Liver (tissue), 8 donors: ENCODE measurements at regions not wholly inside any gene's neighbourhood (a gene's known extent, or its start where the extent isn't known, plus 50 kb on each side); places are given as distances from the start of the nearest gene placed in this dataset.

ENCODE experiments used
- DNase-seq: peaks from one replicate; pipeline ENCODE4 v3.0.0-alpha.2; 2017; ENCODE audit warnings: low spot score
- H3K27ac ChIP-seq, 2 donors: one replicate each; pipeline ENCODE4 v1.7.0; 2013; ENCODE audit warnings: inconsistent platforms in 2 of 2, low read length in 2 of 2, control low read depth in 1 of 2, low read depth in 1 of 2, mild to moderate bottlenecking in 1 of 2
- H3K27me3 ChIP-seq, 4 donors: one replicate each; pipeline versions ENCODE4 v1.6.1 to v1.7.0; 2013; ENCODE audit warnings: low read length in 3 of 4, inconsistent platforms in 1 of 4, mild to moderate bottlenecking in 1 of 4, moderate library complexity in 1 of 4; ENCODE audit not compliant: control insufficient read depth in 4 of 4, insufficient read depth in 4 of 4
- H3K36me3 ChIP-seq, 4 donors: one replicate each; pipeline versions ENCODE4 v1.6.1 to v1.7.0; 2013; ENCODE audit warnings: low read length in 3 of 4, mild to moderate bottlenecking in 3 of 4, low read depth in 1 of 4, moderate library complexity in 1 of 4; ENCODE audit not compliant: control insufficient read depth in 4 of 4, insufficient read depth in 3 of 4
- H3K4me1 ChIP-seq, 4 donors: one replicate each; pipeline versions ENCODE4 v1.6.1 to v1.7.0; 2013; ENCODE audit warnings: low read length in 3 of 4, mild to moderate bottlenecking in 3 of 4, moderate library complexity in 1 of 4; ENCODE audit not compliant: control insufficient read depth in 4 of 4, insufficient read depth in 4 of 4
- H3K4me3 ChIP-seq, 3 donors: one replicate each; pipeline versions ENCODE4 v1.6.1 to v1.7.0; 2013; ENCODE audit warnings: low read length in 3 of 3, control low read depth in 1 of 3, low read depth in 1 of 3, mild to moderate bottlenecking in 1 of 3
- H3K9ac ChIP-seq, 2 donors: one replicate each; pipeline ENCODE4 v1.7.0; 2013; ENCODE audit warnings: low read length in 2 of 2, mild to moderate bottlenecking in 2 of 2, moderate library complexity in 2 of 2, control low read depth in 1 of 2, low read depth in 1 of 2
- H3K9me3 ChIP-seq, 4 donors: one replicate each; pipeline versions ENCODE4 v1.6.1 to v1.7.0; 2013; ENCODE audit warnings: low read length in 3 of 4; ENCODE audit not compliant: control insufficient read depth in 4 of 4
- EGR1 ChIP-seq, 2 donors: IDR thresholded peaks; 2 replicates each; pipeline ENCODE4 v1.6.1; 2016 to 2018; ENCODE audit warnings: antibody characterized with exemption in 2 of 2, low read depth in 2 of 2
- FOXA1 ChIP-seq: IDR thresholded peaks from 2 replicates; pipeline ENCODE4 v1.6.1; 2016; ENCODE audit warnings: antibody characterized with exemption
- FOXA2 ChIP-seq: IDR thresholded peaks from 2 replicates; pipeline ENCODE4 v1.6.1; 2016; ENCODE audit warnings: antibody characterized with exemption
- GABPA ChIP-seq, 2 donors: IDR thresholded peaks in 1 of 2; conservative IDR thresholded peaks in 1 of 2; 2 replicates each; pipeline ENCODE4 v1.6.1; 2016; ENCODE audit warnings: antibody characterized with exemption in 2 of 2, mild to moderate bottlenecking in 1 of 2, moderate library complexity in 1 of 2
- HNF4A ChIP-seq, 2 donors: conservative IDR thresholded peaks; 2 replicates each; pipeline ENCODE4 v1.6.1; 2016; ENCODE audit warnings: antibody characterized with exemption in 2 of 2, mild to moderate bottlenecking in 2 of 2
- HNF4G ChIP-seq: IDR thresholded peaks from 2 replicates; pipeline ENCODE4 v1.6.1; 2016; ENCODE audit warnings: antibody characterized with exemption
- JUND ChIP-seq, 2 donors: IDR thresholded peaks; 2 replicates each; pipeline ENCODE4 v1.6.1; 2016; ENCODE audit warnings: antibody characterized with exemption in 2 of 2
- NR2F2 ChIP-seq: IDR thresholded peaks from 2 replicates; pipeline ENCODE4 v1.6.1; 2016; ENCODE audit warnings: antibody characterized with exemption
- RAD21 ChIP-seq, 2 donors: IDR thresholded peaks; 2 replicates each; pipeline ENCODE4 v1.6.1; 2016; ENCODE audit warnings: antibody characterized with exemption in 2 of 2, mild to moderate bottlenecking in 2 of 2
- RXRA ChIP-seq, 2 donors: IDR thresholded peaks; 2 replicates each; pipeline ENCODE4 v1.6.1; 2017 to 2018; ENCODE audit warnings: antibody characterized with exemption in 2 of 2, mild to moderate bottlenecking in 1 of 2
- SP1 ChIP-seq: IDR thresholded peaks from 2 replicates; pipeline ENCODE4 v1.6.1; 2018; ENCODE audit warnings: antibody characterized with exemption, mild to moderate bottlenecking
- TAF1 ChIP-seq: conservative IDR thresholded peaks from 2 replicates; pipeline ENCODE4 v1.6.1; 2016; ENCODE audit warnings: antibody characterized with exemption, mild to moderate bottlenecking
- YY1 ChIP-seq: IDR thresholded peaks from 2 replicates; pipeline ENCODE4 v1.6.1; 2016; ENCODE audit warnings: antibody characterized with exemption, mild to moderate bottlenecking
- WGBS: extraction: QIAGEN DNeasy Blood & Tissue Kit; methylation state at CpG from one replicate; pipeline ENCODE4 v1.1.7; 2013; 5-methylcytosine and 5-hydroxymethylcytosine counted together
- TF ChIP-seq, protein P1 (sequence below): IDR thresholded peaks from 2 replicates; pipeline ENCODE4 v1.6.1; 2016; ENCODE audit warnings: antibody characterized with exemption
- TF ChIP-seq, protein P2 (sequence below): IDR thresholded peaks from 2 replicates; pipeline ENCODE4 v1.6.1; 2016; ENCODE audit warnings: antibody characterized with exemption
- TF ChIP-seq, protein P3 (sequence below): IDR thresholded peaks from 2 replicates; pipeline ENCODE4 v1.6.1; 2016; ENCODE audit warnings: antibody characterized with exemption
- TF ChIP-seq, protein P4 (sequence below): fragments of 150-350 bp; IDR thresholded peaks from 2 replicates; pipeline ENCODE4 v1.5.1; 2017; ENCODE audit warnings: improper control_type of control experiment, low read depth, low read length; ENCODE audit not compliant: missing input control
- TF ChIP-seq, protein P5 (sequence below): IDR thresholded peaks from 2 replicates; pipeline ENCODE4 v1.6.1; 2016; ENCODE audit warnings: antibody characterized with exemption, mild to moderate bottlenecking
- donor health status: healthy.
- donor health status: healthy.
- donor health status: healthy.
- donor health status: healthy.
- donor health status: healthy.

DNA sequence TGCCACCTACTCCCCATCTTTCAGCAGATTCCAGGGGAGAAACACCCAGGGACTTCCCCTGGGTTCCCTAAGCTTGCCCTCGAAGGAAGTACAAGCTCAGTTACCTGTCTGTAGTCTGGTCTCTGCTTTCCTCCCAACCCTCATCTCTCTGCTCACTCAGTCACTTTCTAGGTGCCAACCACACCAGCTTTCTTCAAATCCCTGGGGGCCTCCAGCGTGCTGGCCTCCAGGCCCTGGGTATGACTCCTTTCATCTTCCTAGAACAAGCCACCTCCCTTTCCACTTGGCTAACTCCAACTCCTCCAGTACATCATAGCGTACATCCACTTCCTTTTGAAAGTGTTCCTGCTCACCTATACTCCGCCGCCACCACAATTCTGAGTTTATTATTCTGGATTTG lies 222.6 kb downstream of the SNX18 start (continued):
- TF ChIP-seq, protein P1, sequence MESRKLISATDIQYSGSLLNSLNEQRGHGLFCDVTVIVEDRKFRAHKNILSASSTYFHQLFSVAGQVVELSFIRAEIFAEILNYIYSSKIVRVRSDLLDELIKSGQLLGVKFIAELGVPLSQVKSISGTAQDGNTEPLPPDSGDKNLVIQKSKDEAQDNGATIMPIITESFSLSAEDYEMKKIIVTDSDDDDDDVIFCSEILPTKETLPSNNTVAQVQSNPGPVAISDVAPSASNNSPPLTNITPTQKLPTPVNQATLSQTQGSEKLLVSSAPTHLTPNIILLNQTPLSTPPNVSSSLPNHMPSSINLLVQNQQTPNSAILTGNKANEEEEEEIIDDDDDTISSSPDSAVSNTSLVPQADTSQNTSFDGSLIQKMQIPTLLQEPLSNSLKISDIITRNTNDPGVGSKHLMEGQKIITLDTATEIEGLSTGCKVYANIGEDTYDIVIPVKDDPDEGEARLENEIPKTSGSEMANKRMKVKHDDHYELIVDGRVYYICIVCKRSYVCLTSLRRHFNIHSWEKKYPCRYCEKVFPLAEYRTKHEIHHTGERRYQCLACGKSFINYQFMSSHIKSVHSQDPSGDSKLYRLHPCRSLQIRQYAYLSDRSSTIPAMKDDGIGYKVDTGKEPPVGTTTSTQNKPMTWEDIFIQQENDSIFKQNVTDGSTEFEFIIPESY, result no peak

DNA sequence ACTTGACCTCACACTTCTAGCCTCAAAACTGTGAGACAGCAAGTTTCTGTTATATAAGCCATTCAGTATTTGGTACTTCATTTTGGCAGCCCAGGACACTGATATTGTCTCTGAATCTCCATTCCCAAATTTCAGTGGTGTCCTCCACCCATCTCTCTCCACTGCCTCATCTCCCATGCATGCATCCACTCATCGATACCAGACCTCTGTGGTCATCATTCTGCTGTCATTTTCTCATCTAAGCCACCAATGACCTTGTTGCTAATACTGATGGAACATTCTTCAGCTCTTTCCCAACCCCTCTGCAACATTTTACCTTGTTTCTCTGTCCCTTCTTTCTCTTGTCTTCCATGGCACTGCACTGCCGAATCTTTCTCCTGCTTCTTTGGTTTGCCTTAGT lies 221.8 kb downstream of the SNX18 start:
- no peaks in the 10 kb centered on the region for H3K9me3 ChIP-seq
- peaks cover 0 to 9% (median 4%) of the 10 kb centered on the region in 4 donors for H3K4me1 ChIP-seq
- WGBS, result 93% methylated on average over 2 of the region's 2 CpGs
- no peak for DNase-seq
- H3K9ac ChIP-seq, result no peak overlapping the region
- H3K27me3 ChIP-seq, result no peaks in the 10 kb centered on the region
- peaks cover 0 to 1% (median 0%) of the 10 kb centered on the region in 4 donors for H3K36me3 ChIP-seq
- TF ChIP-seq GABPA (IDR thresholded peaks at IDR 0.05 in 1 of 2, conservative IDR thresholded peaks at IDR 0.05 in 1 of 2) (no peak), RXRA (IDR thresholded peaks at IDR 0.05) (no peak), HNF4G (no peak), NR2F2 (no peak), JUND (IDR thresholded peaks at IDR 0.05) (no peak), HNF4A (conservative IDR thresholded peaks at IDR 0.05) (no peak), FOXA2 (no peak), RAD21 (IDR thresholded peaks at IDR 0.05) (no peak), EGR1 (IDR thresholded peaks at IDR 0.05; ENCODE audit: low read depth in 2 of 2) (no peak), TAF1 (no peak), SP1 (no peak), YY1 (no peak), FOXA1 (no peak)
- TF ChIP-seq, protein P2, sequence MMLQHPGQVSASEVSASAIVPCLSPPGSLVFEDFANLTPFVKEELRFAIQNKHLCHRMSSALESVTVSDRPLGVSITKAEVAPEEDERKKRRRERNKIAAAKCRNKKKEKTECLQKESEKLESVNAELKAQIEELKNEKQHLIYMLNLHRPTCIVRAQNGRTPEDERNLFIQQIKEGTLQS, result no peak
- TF ChIP-seq, protein P3, sequence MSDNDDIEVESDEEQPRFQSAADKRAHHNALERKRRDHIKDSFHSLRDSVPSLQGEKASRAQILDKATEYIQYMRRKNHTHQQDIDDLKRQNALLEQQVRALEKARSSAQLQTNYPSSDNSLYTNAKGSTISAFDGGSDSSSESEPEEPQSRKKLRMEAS, result no peak
- TF ChIP-seq, protein P1, result no peak
- TF ChIP-seq, protein P4, sequence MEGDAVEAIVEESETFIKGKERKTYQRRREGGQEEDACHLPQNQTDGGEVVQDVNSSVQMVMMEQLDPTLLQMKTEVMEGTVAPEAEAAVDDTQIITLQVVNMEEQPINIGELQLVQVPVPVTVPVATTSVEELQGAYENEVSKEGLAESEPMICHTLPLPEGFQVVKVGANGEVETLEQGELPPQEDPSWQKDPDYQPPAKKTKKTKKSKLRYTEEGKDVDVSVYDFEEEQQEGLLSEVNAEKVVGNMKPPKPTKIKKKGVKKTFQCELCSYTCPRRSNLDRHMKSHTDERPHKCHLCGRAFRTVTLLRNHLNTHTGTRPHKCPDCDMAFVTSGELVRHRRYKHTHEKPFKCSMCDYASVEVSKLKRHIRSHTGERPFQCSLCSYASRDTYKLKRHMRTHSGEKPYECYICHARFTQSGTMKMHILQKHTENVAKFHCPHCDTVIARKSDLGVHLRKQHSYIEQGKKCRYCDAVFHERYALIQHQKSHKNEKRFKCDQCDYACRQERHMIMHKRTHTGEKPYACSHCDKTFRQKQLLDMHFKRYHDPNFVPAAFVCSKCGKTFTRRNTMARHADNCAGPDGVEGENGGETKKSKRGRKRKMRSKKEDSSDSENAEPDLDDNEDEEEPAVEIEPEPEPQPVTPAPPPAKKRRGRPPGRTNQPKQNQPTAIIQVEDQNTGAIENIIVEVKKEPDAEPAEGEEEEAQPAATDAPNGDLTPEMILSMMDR, result no peak
- TF ChIP-seq, protein P5, sequence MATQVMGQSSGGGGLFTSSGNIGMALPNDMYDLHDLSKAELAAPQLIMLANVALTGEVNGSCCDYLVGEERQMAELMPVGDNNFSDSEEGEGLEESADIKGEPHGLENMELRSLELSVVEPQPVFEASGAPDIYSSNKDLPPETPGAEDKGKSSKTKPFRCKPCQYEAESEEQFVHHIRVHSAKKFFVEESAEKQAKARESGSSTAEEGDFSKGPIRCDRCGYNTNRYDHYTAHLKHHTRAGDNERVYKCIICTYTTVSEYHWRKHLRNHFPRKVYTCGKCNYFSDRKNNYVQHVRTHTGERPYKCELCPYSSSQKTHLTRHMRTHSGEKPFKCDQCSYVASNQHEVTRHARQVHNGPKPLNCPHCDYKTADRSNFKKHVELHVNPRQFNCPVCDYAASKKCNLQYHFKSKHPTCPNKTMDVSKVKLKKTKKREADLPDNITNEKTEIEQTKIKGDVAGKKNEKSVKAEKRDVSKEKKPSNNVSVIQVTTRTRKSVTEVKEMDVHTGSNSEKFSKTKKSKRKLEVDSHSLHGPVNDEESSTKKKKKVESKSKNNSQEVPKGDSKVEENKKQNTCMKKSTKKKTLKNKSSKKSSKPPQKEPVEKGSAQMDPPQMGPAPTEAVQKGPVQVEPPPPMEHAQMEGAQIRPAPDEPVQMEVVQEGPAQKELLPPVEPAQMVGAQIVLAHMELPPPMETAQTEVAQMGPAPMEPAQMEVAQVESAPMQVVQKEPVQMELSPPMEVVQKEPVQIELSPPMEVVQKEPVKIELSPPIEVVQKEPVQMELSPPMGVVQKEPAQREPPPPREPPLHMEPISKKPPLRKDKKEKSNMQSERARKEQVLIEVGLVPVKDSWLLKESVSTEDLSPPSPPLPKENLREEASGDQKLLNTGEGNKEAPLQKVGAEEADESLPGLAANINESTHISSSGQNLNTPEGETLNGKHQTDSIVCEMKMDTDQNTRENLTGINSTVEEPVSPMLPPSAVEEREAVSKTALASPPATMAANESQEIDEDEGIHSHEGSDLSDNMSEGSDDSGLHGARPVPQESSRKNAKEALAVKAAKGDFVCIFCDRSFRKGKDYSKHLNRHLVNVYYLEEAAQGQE, result no peak
- no peak overlapping the region for H3K4me3 ChIP-seq
- H3K27ac ChIP-seq, result no peak overlapping the region
